ENCODE measurements at regions not wholly inside any gene's neighbourhood (a gene's known extent, or its start where the extent isn't known, plus 50 kb on each side); places are given as distances from the start of the nearest gene placed in this dataset.

DNA sequence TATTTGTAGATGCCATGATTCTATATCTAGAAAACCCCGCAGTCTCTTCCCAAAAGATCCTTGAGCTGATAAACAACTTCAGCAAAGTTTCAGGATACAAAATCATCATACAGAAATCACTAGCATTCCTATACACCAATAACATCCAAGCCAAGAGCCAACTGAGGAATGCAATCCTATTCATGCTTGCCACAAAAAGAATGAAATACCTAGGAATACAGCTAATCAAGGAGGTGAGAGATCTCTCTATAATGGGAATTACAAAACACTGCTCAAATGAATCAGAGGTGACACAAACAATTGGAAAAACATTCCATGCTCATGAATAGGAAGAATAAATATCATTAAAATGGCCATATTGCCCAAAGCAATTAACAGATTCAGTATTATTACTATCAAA, 551.4 kb upstream of the SLC39A10 start:
- TF ChIP-seq YY1 (IDR thresholded peaks at IDR 0.05; ENCODE audit: low read depth) = no peak
- TF ChIP-seq CEBPB (IDR thresholded peaks at IDR 0.05) = no peak
- no peak for TF ChIP-seq EP300 (IDR thresholded peaks at IDR 0.05; ENCODE audit: borderline replicate concordance)
- TF ChIP-seq REST (IDR thresholded peaks at IDR 0.05; ENCODE audit: low read depth) = no peak
